Erythroblast (primary cell): ENCODE measurements at regions not wholly inside any gene's neighbourhood (a gene's known extent, or its start where the extent isn't known, plus 50 kb on each side); places are given as distances from the start of the nearest gene placed in this dataset.

ENCODE experiments used
- GATA1 ChIP-seq: IDR thresholded peaks from 2 replicates; pipeline ENCODE4 v1.6.1; 2011; ENCODE audit warnings: low read depth, mild to moderate bottlenecking, control low read depth, low read length, moderate library complexity
- POLR2A ChIP-seq: IDR thresholded peaks from 2 replicates; pipeline ENCODE4 v1.6.1; 2011; ENCODE audit warnings: mild to moderate bottlenecking, low read length

DNA sequence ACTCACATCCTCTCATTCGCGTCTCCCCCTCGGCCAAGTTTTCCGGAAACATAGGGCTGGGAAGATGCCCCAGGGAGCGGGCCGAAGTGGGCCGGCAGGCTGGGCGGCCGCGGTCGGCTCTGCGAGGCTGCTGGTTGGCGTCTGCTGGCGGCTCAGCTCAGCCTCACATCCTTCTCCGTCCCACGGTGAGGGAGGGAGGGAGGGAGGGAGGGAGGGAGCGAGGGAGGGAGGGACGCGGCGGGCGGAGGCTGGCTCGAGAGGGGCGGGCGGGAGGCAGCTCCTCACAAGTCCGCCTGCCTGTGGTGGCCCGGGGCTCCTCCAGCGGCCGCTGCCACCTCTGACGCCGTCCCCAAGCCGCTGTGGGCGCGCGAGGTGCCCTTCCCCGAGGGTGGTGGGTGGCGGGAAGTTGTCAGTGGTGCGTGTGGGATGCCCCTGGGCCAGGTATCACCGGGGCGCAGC, 93.8 kb downstream of the RFLNA start:
- TF ChIP-seq POLR2A, result no peak
- TF ChIP-seq GATA1, result no peak
